ENCODE measurements at regions not wholly inside any gene's neighbourhood (a gene's known extent, or its start where the extent isn't known, plus 50 kb on each side); places are given as distances from the start of the nearest gene placed in this dataset.

DNA sequence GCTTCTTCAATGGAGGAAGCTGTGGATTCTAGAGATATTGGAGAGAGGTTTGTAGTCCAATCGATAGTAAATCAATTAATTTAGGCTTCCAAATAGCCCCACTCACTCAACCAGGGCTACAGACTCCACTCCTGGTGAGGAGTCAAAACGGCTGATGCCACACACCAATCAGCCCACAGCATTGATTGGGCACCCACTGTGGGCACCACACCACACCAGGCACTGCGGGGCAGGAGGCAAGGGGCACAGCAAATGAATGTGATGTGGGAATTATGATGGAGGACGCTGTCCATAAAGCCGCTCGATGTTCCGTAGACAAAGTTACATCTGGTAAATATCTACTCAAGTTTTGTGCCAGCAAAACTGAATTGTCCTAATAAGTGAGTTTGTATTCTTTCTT is 547.3 kb upstream of the CADM1 start:
- TF ChIP-seq, protein P1, sequence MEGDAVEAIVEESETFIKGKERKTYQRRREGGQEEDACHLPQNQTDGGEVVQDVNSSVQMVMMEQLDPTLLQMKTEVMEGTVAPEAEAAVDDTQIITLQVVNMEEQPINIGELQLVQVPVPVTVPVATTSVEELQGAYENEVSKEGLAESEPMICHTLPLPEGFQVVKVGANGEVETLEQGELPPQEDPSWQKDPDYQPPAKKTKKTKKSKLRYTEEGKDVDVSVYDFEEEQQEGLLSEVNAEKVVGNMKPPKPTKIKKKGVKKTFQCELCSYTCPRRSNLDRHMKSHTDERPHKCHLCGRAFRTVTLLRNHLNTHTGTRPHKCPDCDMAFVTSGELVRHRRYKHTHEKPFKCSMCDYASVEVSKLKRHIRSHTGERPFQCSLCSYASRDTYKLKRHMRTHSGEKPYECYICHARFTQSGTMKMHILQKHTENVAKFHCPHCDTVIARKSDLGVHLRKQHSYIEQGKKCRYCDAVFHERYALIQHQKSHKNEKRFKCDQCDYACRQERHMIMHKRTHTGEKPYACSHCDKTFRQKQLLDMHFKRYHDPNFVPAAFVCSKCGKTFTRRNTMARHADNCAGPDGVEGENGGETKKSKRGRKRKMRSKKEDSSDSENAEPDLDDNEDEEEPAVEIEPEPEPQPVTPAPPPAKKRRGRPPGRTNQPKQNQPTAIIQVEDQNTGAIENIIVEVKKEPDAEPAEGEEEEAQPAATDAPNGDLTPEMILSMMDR (IDR thresholded peaks at IDR 0.05) = no peak

DNA sequence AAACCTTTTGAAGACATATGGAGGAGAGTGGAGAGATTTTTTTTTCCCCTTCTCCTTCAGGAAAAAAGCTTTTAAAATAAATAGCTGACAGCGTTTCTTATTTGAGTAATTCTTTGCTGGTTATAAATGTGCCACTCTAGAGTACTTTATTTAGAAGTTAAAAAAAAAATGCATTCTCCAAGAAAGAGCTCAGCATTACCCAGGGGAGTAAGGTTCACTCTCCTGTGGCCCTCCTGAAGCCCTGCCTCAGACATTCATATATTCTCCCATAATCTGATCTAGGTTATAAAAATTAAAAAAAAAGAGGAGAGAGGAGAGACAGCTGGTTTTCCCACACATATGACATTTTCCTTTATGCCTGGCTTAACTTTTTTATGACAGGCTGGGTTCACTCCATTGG is 545.2 kb upstream of the CADM1 start:
- TF ChIP-seq, protein P1 (IDR thresholded peaks at IDR 0.05) = no peak

DNA sequence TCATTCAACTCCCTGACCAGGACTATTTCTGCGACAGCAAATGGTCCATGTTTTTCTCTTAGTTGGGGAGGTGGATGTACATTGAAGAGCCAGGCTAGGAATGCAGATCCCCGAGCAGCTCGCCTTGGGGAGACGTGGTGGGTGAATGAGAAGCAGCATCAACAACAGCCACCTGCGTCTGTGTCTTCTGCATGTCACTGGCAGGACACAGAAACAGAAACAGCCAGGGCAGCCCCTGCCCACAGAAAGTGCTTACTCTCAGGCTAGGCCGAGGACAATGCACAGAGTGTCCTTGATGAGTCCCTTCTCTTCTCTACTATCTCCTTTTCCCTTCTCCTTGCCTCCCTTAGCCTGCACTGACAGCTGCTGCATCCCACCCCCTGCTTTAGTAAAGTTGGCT is 541.9 kb upstream of the CADM1 start:
- TF ChIP-seq, protein P1 (IDR thresholded peaks at IDR 0.05) = no peak

DNA sequence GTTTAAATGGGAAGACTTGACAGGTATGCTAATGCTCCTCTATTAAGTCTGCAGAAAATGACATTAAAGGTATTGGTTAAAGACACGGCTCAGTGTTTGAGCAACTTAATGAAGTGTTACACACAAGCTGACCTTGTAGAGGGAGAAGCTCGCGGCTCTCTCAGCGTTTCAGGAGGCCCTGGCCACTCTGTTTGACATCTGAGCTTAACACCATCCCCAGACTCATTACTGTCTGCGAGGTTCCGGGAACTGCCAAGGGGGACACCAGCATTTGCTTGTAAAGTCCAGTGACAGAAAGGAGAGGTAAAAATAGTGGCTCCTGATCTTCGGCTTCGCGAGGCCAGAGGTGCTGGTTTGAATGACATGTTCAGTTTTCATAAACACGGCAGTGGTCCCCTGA is 540.7 kb upstream of the CADM1 start:
- TF ChIP-seq, protein P1 (IDR thresholded peaks at IDR 0.05) = no peak

DNA sequence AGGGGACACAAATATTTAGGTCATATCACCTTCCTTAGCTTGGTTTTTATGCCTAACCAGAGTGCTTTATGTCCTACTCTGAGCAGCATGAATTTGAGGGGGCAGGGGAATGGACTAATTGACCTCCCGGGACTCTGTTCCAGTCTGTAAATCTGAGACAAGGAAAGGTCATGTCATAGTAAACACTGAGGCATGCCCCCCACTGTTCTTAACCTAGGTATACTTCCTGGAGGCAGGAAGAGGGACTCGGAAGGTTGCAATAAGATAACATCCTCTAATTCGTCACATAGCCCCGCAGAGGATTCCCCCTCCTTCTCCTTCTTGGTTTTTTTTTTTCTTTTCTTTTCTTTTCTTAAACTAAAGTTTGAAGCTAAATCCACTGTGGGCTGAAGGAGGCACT is 540.3 kb upstream of the CADM1 start:
- TF ChIP-seq, protein P1 (IDR thresholded peaks at IDR 0.05) = no peak

DNA sequence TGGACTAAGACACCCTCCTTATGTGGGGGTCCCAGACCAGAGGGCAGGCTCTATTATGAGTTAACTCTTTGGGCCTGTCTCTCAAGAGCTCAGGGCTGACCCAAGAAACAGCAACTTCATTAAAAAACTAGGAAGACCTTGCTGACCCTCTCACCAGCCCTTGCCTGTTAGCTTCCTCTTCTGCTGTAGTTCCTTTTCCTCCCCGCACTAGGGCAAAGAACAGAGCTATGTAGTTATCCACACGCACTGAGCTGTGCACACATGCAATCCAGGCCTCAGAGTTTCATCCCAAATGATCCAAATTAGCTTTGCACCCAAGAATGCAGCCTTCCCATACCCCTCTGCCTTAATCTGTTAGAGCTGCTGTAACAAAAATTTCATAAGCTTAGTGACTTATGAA is 539.6 kb upstream of the CADM1 start:
- TF ChIP-seq, protein P1 (IDR thresholded peaks at IDR 0.05) = no peak

DNA sequence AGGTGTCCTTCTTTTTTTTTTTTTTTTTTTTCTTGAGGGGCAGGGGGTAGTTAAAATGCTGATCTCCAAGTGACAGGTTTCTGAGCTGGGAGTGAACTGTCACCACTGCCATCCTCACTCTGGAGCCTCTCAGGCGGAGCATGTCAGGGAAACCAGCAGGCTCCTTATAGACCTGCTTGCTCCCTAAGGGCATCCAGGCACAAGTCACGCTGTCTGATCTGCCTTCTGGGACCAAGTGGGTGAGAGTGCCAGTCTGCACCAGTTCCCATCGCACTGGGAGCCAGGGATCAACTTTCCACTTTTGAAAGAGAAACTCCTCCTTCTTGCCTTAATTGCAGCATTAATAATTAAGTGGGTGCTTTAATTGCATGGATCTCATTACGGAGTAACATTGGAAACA is 537.9 kb upstream of the CADM1 start:
- TF ChIP-seq, protein P1 (IDR thresholded peaks at IDR 0.05) = no peak

DNA sequence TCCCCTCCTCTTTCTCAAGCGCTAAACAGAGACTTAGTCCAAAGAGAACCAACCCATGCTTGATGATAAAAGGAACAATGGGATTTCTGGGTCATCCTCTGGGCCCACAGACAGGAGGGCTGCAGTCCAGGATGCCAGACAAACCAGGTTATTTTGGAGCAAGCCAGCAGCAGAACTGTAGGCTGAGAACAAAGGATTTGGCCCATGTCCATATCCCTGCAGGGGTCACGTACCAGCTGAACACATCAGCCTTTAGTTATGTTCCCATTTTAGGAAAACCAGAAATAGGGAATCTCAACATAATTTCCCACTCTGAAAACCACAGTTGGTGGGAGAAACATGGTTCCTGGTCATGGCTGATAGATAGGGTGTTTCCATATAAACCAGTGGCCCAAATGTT is 533.6 kb upstream of the CADM1 start:
- TF ChIP-seq, protein P1 (IDR thresholded peaks at IDR 0.05) = no peak

Data from LNCAP (cell line).